ENCODE measurements at regions not wholly inside any gene's neighbourhood (a gene's known extent, or its start where the extent isn't known, plus 50 kb on each side); places are given as distances from the start of the nearest gene placed in this dataset.

DNA sequence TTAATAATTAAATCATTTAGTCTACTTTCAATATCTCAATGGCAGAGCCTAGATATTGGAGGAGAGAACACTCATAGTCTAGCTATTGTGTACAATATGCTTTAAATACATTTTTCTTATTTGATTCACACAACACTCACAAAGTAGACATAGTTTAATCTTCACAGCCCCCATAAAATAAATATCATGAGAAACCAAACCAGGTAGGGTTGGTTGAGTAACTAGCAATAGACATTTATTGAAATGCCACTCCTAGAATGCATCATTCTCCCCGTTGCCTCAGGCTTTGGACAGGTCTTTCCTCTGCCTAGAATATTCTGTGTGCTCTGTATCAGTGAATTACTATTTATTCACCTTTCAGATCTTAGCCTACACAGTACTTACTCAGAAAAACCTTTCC, 141.9 kb downstream of the CEMIP2 start:
- H3K4me1 Mint-ChIP-seq (ENCODE audit: low read depth, unreplicated experiment) = no peaks in the 10 kb centered on the region
- H3K27me3 Mint-ChIP-seq (ENCODE audit: unreplicated experiment) = no peaks in the 10 kb centered on the region
- H3K9me3 Mint-ChIP-seq (ENCODE audit: unreplicated experiment) = no peaks in the 10 kb centered on the region
- no peak overlapping the region for H3K4me3 Mint-ChIP-seq (ENCODE audit: unreplicated experiment)
- no peak overlapping the region for H3K27ac Mint-ChIP-seq (ENCODE audit: unreplicated experiment)
- no peak for DNase-seq
- no peak for TF ChIP-seq CTCF (IDR thresholded peaks at IDR 0.05; ENCODE audit: partially characterized antibody, unreplicated experiment)
- H3K36me3 Mint-ChIP-seq (ENCODE audit: unreplicated experiment) = no peaks in the 10 kb centered on the region

GRCh38 chr9:71624728-71625127, 143.6 kb downstream of the CEMIP2 start:
- no peaks in the 10 kb centered on the region for H3K27me3 Mint-ChIP-seq (ENCODE audit: unreplicated experiment)
- no peaks in the 10 kb centered on the region for H3K9me3 Mint-ChIP-seq (ENCODE audit: unreplicated experiment)
- H3K4me1 Mint-ChIP-seq (ENCODE audit: low read depth, unreplicated experiment) = no peaks in the 10 kb centered on the region
- DNase-seq = no peak
- H3K36me3 Mint-ChIP-seq (ENCODE audit: unreplicated experiment) = no peaks in the 10 kb centered on the region
- H3K4me3 Mint-ChIP-seq (ENCODE audit: unreplicated experiment) = no peak overlapping the region
- TF ChIP-seq CTCF (IDR thresholded peaks at IDR 0.05; ENCODE audit: partially characterized antibody, unreplicated experiment) = no peak
- H3K27ac Mint-ChIP-seq (ENCODE audit: unreplicated experiment) = no peak overlapping the region

GRCh38 chr9:71620746-71621145, 147.6 kb downstream of the CEMIP2 start:
- H3K4me3 Mint-ChIP-seq (ENCODE audit: unreplicated experiment) = no peak overlapping the region
- no peaks in the 10 kb centered on the region for H3K9me3 Mint-ChIP-seq (ENCODE audit: unreplicated experiment)
- DNase-seq = no peak
- TF ChIP-seq CTCF (IDR thresholded peaks at IDR 0.05; ENCODE audit: partially characterized antibody, unreplicated experiment) = no peak
- H3K27ac Mint-ChIP-seq (ENCODE audit: unreplicated experiment) = no peak overlapping the region
- peaks cover 4% of the 10 kb centered on the region for H3K36me3 Mint-ChIP-seq (ENCODE audit: unreplicated experiment)
- H3K4me1 Mint-ChIP-seq (ENCODE audit: low read depth, unreplicated experiment) = no peaks in the 10 kb centered on the region
- H3K27me3 Mint-ChIP-seq (ENCODE audit: unreplicated experiment) = no peaks in the 10 kb centered on the region

- H3K9me3 Mint-ChIP-seq (ENCODE audit: unreplicated experiment) = no peaks in the 10 kb centered on the region
- TF ChIP-seq CTCF (IDR thresholded peaks at IDR 0.05; ENCODE audit: partially characterized antibody, unreplicated experiment) = no peak
- DNase-seq = no peak
- H3K36me3 Mint-ChIP-seq (ENCODE audit: unreplicated experiment) = peaks cover 5% of the 10 kb centered on the region
- H3K27ac Mint-ChIP-seq (ENCODE audit: unreplicated experiment) = no peak overlapping the region
- H3K27me3 Mint-ChIP-seq (ENCODE audit: unreplicated experiment) = no peaks in the 10 kb centered on the region
- H3K4me1 Mint-ChIP-seq (ENCODE audit: low read depth, unreplicated experiment) = no peaks in the 10 kb centered on the region
- no peak overlapping the region for H3K4me3 Mint-ChIP-seq (ENCODE audit: unreplicated experiment)
These were observed 148.0 kb downstream of the CEMIP2 start for GRCh38 chr9:71620331-71620730.

- no peak for DNase-seq
- no peaks in the 10 kb centered on the region for H3K9me3 Mint-ChIP-seq (ENCODE audit: unreplicated experiment)
These were observed 148.4 kb downstream of the CEMIP2 start for GRCh38 chr9:71619926-71620325.

More at GRCh38 chr9:71619926-71620325, 148.4 kb downstream of the CEMIP2 start:
- H3K4me1 Mint-ChIP-seq (ENCODE audit: low read depth, unreplicated experiment) = no peaks in the 10 kb centered on the region
- H3K36me3 Mint-ChIP-seq (ENCODE audit: unreplicated experiment) = peaks cover 5% of the 10 kb centered on the region
- no peaks in the 10 kb centered on the region for H3K27me3 Mint-ChIP-seq (ENCODE audit: unreplicated experiment)
- TF ChIP-seq CTCF (IDR thresholded peaks at IDR 0.05; ENCODE audit: partially characterized antibody, unreplicated experiment) = no peak
- H3K4me3 Mint-ChIP-seq (ENCODE audit: unreplicated experiment) = no peak overlapping the region
- no peak overlapping the region for H3K27ac Mint-ChIP-seq (ENCODE audit: unreplicated experiment)
